ENCODE measurements at regions not wholly inside any gene's neighbourhood (a gene's known extent, or its start where the extent isn't known, plus 50 kb on each side); places are given as distances from the start of the nearest gene placed in this dataset.

GRCh38 chr2:104385743-104386142, 468.2 kb upstream of the POU3F3 start:
- Histone ChIP-seq H3K27ac (ENCODE audit: low read depth, low read length) (no peak overlapping the region), H3K9me3 (ENCODE audit: insufficient read depth, low read length) (no peaks in the 10 kb centered on the region), H3K9ac (ENCODE audit: low read length) (no peak overlapping the region), H3K36me3 (ENCODE audit: low read length) (no peaks in the 10 kb centered on the region), H3F3A (ENCODE audit: insufficient read depth) (no peaks in the 10 kb centered on the region), H3K27me3 (ENCODE audit: low read length) (no peaks in the 10 kb centered on the region), H3K79me2 (ENCODE audit: insufficient read depth, low read length) (no peaks in the 10 kb centered on the region), H3K9me2 (replicated peaks; ENCODE audit: insufficient read depth, low read length) (no peaks in the 10 kb centered on the region), H3K4me3 (ENCODE audit: insufficient read depth, low read length, poor library complexity, severe bottlenecking) (no peak overlapping the region), H4K20me1 (ENCODE audit: low read depth, low read length) (no peaks in the 10 kb centered on the region), H2AFZ (ENCODE audit: low read depth, low read length, severe bottlenecking) (no peak overlapping the region), H3K4me2 (ENCODE audit: low read depth, low read length, poor library complexity, severe bottlenecking) (no peak overlapping the region)
- no peak for TF ChIP-seq EZH2phosphoT487 (conservative IDR thresholded peaks at IDR 0.05; ENCODE audit: low read length)
- TF ChIP-seq CTCF (IDR thresholded peaks at IDR 0.05; ENCODE audit: insufficient read depth, low read length, poor library complexity, severe bottlenecking), result no peak

GRCh38 chr2:104388296-104388695, 465.6 kb upstream of the POU3F3 start:
- Histone ChIP-seq H4K20me1 (ENCODE audit: low read depth, low read length) (no peaks in the 10 kb centered on the region), H3K4me3 (ENCODE audit: insufficient read depth, low read length, poor library complexity, severe bottlenecking) (no peak overlapping the region), H3K27me3 (ENCODE audit: low read length) (no peaks in the 10 kb centered on the region), H3K27ac (ENCODE audit: low read depth, low read length) (no peak overlapping the region), H3K4me2 (ENCODE audit: low read depth, low read length, poor library complexity, severe bottlenecking) (no peak overlapping the region), H3K9me2 (replicated peaks; ENCODE audit: insufficient read depth, low read length) (no peaks in the 10 kb centered on the region), H3K36me3 (ENCODE audit: low read length) (no peaks in the 10 kb centered on the region), H3K9me3 (ENCODE audit: insufficient read depth, low read length) (no peaks in the 10 kb centered on the region), H2AFZ (ENCODE audit: low read depth, low read length, severe bottlenecking) (no peak overlapping the region), H3F3A (ENCODE audit: insufficient read depth) (no peaks in the 10 kb centered on the region), H3K79me2 (ENCODE audit: insufficient read depth, low read length) (no peaks in the 10 kb centered on the region), H3K9ac (ENCODE audit: low read length) (no peak overlapping the region)
- TF ChIP-seq EZH2phosphoT487 (conservative IDR thresholded peaks at IDR 0.05; ENCODE audit: low read length), result no peak
- no peak for TF ChIP-seq CTCF (IDR thresholded peaks at IDR 0.05; ENCODE audit: insufficient read depth, low read length, poor library complexity, severe bottlenecking)

GRCh38 chr2:104402825-104403224, 451.1 kb upstream of the POU3F3 start:
- no peak overlapping the region for H3K9ac ChIP-seq (ENCODE audit: low read length)

More at GRCh38 chr2:104402825-104403224, 451.1 kb upstream of the POU3F3 start:
- H4K20me1 ChIP-seq (ENCODE audit: low read depth, low read length), result no peaks in the 10 kb centered on the region
- H3K9me2 ChIP-seq (replicated peaks; ENCODE audit: insufficient read depth, low read length), result no peaks in the 10 kb centered on the region
- H3K9me3 ChIP-seq (ENCODE audit: insufficient read depth, low read length), result no peaks in the 10 kb centered on the region
- no peaks in the 10 kb centered on the region for H3K79me2 ChIP-seq (ENCODE audit: insufficient read depth, low read length)
- TF ChIP-seq CTCF (IDR thresholded peaks at IDR 0.05; ENCODE audit: insufficient read depth, low read length, poor library complexity, severe bottlenecking), result no peak
- no peak overlapping the region for H3K4me3 ChIP-seq (ENCODE audit: insufficient read depth, low read length, poor library complexity, severe bottlenecking)
- H3K27ac ChIP-seq (ENCODE audit: low read depth, low read length), result no peak overlapping the region
- no peaks in the 10 kb centered on the region for H3K27me3 ChIP-seq (ENCODE audit: low read length)
- no peaks in the 10 kb centered on the region for H3K36me3 ChIP-seq (ENCODE audit: low read length)
- no peak overlapping the region for H2AFZ ChIP-seq (ENCODE audit: low read depth, low read length, severe bottlenecking)
- no peak overlapping the region for H3K4me2 ChIP-seq (ENCODE audit: low read depth, low read length, poor library complexity, severe bottlenecking)
- no peaks in the 10 kb centered on the region for H3F3A ChIP-seq (ENCODE audit: insufficient read depth)
